Pulmonary artery endothelial cell (primary cell): ENCODE measurements at regions not wholly inside any gene's neighbourhood (a gene's known extent, or its start where the extent isn't known, plus 50 kb on each side); places are given as distances from the start of the nearest gene placed in this dataset.
"Not testable (repeated sequence)": the region's sequence is repeated elsewhere in the genome, so short reads cannot be mapped to it uniquely, and the experiment has no call there.

ENCODE experiments used
- DNase-seq: peaks from one replicate; pipeline ENCODE4 v3.0.0-alpha.2; 2011; ENCODE audit warnings: low read depth, low spot score

DNA sequence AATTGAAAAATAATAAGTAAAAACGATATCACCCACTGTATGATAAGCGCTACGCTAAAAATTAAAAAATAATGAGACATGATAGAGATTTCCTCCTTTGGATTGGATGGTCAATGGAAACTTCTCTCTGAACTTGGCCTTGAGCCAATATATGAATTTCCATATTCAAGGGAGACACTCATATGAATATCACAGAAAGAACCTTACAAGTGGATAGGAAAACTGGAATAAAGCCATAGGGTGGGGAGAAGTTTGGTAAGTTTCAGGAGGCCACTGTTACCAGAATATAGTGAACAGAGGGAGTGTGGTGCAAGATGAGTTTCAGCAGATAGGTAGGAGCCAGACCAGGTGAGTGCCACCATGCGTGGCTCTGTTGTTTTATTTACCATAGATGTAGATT lies 147.2 kb downstream of the SEM1 start:
- no peak for DNase-seq

GRCh38 chr7:96561892-96562291 lies 147.8 kb downstream of the SEM1 start:
- no peak for DNase-seq

GRCh38 chr7:96558530-96558929 lies 151.1 kb downstream of the SEM1 start:
- no peak for DNase-seq

DNA sequence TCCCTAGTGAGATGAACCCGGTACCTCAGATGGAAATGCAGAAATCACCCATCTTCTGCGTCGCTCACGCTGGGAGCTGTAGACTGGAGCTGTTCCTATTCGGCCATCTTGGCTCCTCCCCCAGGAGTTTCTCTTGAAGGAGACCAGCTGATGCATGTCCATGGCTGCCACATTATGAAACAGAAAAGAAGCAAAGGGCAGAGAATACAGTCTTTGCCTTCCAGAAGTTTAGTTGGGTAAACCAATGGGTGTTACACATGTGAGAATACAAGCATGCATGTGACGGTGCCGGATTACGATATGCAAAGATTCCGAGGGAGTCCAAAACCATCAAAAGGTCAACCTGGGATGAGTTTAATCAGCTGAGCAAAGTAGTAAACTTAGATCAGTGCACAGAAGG lies 151.6 kb downstream of the SEM1 start:
- no peak for DNase-seq

DNA sequence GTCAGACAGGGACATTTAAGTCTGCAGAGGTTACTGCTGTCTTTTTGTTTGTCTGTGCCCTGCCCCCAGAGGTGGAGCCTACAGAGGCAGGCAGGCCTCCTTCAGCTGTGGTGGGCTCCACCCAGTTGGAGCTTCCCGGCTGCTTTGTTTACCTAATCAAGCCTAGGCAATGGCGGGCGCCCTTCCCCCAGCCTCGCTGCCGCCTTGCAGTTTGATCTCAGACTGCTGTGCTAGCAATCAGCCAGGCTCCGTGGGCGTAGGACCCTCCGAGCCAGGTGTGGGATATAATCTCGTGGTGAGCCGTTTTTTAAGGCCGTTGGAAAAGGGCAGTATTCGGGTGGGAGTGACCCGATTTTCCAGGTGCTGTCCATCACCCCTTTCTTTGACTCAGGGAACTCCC lies 152.0 kb downstream of the SEM1 start:
- DNase-seq: not testable (repeated sequence)

DNA sequence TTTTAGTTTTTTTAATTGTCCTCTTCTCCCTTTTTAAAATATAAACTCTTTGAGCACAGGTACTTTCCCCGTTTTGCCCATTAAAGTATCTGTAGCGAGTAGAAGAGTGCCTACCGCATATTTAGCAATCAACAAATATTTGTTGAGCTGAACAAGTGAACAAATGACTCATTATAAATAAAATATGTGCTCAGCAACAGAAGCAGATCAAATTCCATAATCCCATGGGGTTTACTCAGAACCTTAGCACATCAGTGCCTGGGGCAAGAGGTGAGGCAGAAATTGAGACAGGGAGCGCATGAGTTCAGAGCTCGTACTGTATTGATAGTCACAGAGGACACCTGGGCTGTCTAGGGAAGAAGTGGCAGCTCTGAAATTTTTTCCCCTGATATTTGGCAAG lies 161.0 kb downstream of the SEM1 start:
- no peak for DNase-seq

DNA sequence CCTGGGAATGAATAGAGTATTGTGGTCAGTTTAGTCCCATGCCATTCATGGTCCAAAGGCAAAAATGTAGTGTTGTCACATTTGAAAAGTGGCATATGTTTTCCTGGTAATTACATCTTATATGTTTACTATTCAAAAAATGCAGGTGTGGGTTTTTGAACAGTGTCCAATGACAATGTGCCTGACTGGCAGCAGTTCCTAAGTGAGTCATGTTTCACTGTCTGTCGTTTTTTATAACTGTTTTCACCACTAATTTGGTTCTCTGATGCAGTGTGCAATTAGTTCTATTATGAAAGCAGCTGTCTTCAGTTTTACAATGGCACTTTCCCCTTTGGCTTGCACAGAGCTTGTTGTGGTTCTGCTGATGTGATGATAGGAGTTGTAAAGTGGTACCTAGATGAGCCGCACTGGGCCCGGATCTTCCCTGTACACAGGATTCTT lies 162.3 kb downstream of the SEM1 start:
- DNase-seq: no peak

DNA sequence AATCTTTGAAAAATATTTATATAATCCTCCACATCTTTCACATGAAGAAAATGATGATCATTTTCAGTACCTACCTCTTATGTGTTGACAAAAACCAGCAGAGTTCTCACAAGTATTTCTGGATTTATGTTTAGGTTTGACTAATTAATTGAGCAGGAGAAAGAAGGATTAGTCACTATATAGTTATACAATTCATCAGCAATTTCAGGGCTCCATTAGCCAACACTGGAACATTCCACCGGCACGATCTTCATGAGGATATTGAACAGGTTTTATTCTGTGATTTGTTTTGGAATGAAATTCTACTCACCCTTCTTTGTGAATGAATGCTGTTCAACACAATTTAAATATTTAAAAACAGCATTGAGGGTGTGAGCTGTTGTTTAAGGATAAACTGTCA lies 163.2 kb downstream of the SEM1 start:
- no peak for DNase-seq

DNA sequence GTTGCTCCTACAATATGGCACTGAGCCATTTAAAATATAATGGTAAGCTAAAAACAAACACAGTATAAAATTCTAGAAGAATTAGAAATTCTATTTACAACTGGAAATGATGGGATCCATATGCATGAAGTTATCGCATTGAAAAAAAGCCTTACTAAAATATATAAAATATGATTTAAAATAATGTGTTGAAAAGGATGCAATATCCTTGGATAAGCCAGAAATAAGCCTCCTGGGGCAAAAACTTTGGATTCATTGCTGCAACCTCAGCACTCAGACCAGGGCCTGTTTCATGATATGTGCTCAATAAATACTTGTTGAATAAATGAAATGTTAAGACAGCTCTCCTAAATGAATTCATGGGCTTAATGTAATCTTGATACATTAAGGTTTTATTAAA lies 170.2 kb downstream of the SEM1 start:
- DNase-seq: no peak

DNA sequence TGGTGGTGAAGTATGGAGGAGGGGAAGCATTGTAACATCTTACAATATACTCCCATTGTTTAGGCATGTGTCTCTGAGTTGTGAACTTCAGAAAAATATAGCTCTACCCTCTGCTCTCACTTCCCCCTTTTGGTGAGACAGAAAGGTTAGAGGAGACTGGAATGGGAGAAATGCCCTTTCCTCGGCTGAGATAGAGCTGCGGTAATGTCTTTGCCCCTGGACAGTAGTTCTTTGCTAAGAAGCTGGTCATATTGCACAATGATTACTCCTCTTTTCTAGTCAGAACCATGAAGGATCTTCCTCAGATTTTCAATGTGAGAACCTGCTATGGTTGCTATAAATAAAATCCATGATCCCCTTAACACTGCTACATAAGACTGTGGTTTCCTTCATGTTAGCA lies 171.0 kb downstream of the SEM1 start:
- DNase-seq: no peak

DNA sequence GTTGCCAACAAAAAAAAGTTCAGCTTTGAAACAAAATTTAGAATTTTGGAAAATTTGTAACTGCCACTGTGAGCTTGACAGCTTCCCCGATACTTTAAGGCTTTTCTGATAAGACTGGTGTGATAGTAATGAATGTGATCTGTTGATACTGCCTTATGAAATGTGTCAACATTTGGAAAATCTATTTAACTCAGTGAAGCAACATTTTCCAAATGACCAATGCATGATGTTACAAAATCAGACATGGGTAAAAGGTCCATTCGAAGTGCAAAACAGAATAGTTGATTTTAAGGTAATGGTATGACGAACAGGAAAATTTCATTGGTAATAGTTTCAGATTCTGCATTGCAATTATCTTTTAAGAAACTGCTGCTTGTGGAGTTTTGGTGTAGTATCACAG lies 175.4 kb downstream of the SEM1 start:
- DNase-seq: no peak

DNA sequence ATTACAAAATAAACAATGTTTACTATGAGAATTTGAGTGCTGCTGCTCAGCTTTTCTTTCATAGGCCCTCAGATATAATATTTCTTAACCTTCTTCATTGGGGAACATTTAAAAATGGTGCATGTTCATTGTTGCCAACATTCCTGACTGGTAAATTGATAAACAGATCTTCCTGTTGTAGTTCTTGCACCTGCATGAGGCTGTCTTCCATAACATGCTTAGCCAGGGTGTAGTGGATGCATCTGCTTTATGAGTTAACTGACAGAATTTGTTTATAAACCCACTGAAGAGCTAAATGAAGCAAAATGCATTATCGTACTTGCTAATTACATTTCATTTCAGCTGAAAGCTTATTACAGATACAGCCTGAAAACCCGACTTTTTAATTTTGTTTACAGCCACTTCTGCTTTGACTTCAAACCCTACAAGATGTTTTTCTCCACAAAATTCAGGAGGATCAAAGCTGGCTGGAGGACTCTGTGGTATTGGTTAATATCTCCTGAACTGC lies 177.2 kb downstream of the SEM1 start:
- no peak for DNase-seq

DNA sequence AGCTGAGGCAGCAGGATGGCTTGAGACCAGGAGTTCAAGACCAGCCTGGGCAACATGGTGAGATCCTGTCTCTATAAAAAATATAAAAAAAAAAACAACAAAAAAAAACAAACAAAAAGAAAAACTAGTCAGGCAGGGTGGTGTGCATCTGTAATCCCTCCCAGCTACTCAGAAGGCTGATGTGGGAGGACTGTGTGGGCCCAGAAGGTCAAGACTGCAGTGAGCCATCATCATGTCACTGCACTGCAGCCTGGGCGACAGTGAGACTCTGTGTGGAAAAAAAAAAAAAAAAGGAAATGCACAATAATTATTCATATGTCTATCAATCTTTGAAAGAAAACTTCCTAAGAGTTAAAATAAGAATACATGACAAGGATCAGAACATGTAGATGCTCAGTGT lies 178.3 kb downstream of the SEM1 start:
- DNase-seq: no peak

GRCh38 chr7:96530786-96531185 lies 178.9 kb downstream of the SEM1 start:
- no peak for DNase-seq

- DNase-seq: no peak
Observed at GRCh38 chr7:96527133-96527827, 182.4 kb downstream of the SEM1 start.

- no peak for DNase-seq
Observed at GRCh38 chr7:96526496-96526895, 183.2 kb downstream of the SEM1 start.

GRCh38 chr7:96521068-96521894 lies 188.4 kb downstream of the SEM1 start:
- no peak for DNase-seq

GRCh38 chr7:96508371-96508770 lies 186.5 kb upstream of the SLC25A13 start:
- DNase-seq: no peak

- DNase-seq: no peak
Observed at GRCh38 chr7:96503597-96503996, 181.7 kb upstream of the SLC25A13 start.

- no peak for DNase-seq
Observed at GRCh38 chr7:96501318-96501717, 179.4 kb upstream of the SLC25A13 start.

DNA sequence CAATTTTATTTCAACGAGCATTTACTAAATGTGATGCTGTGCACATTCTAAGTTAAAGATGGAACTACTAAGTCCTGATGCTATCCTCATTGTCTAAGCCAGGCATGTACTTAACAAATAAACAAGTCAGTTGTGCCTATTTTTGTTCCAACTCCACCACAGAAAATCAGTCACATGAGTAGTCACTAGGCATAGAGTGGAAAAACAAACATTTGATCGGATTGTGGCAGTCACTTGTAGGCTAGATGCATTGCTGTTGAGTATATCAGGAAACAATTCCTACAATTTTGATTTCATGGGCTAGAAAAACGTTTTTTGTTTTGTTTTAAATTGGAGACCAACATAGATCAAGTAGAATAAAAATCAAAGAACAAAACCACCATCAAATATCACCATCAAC lies 177.6 kb upstream of the SLC25A13 start:
- no peak for DNase-seq

GRCh38 chr7:96497567-96497966 lies 175.7 kb upstream of the SLC25A13 start:
- no peak for DNase-seq

GRCh38 chr7:96495751-96496216 lies 173.9 kb upstream of the SLC25A13 start:
- DNase-seq: no peak
